K562 (cell line): ENCODE measurements at regions not wholly inside any gene's neighbourhood (a gene's known extent, or its start where the extent isn't known, plus 50 kb on each side); places are given as distances from the start of the nearest gene placed in this dataset.

Source experiments
- CBX3 ChIP-seq, 2 experiments: IDR thresholded peaks; 1 replicate in 1 of 2; 2 replicates in 1 of 2; pipeline ENCODE4 v1.6.1; 2012; ENCODE audit warnings: inconsistent platforms in 2 of 2, low read length in 2 of 2, borderline replicate concordance in 1 of 2, control low read depth in 1 of 2
- DACH1 ChIP-seq: fragments of 450-650 bp; IDR thresholded peaks from 2 replicates; pipeline ENCODE4 v1.6.1; 2018; ENCODE audit not compliant: partially characterized antibody
- ERF ChIP-seq: fragments of 450-650 bp; formaldehyde crosslinking; IDR thresholded peaks from 2 replicates; pipeline ENCODE4 v1.4.0; 2020; ENCODE audit warnings: mild to moderate bottlenecking, mixed read lengths
- ETV1 ChIP-seq: fragments of 450-650 bp; conservative IDR thresholded peaks from 2 replicates; pipeline ENCODE4 v1.6.1; 2016; ENCODE audit warnings: missing genetic modification characterization, control low read depth, low read depth, missing compliant biosample characterization
- HMBOX1 ChIP-seq: sonication (generic); IDR thresholded peaks from 2 replicates; pipeline ENCODE4 v1.6.1; 2016
- HMGXB4 ChIP-seq: sonication (generic); formaldehyde crosslinking; IDR thresholded peaks from 2 replicates; pipeline ENCODE4 v1.8.1; 2023; ENCODE audit warnings: mild to moderate bottlenecking, missing genetic modification reagents
- LARP7 ChIP-seq: fragments of 450-650 bp; IDR thresholded peaks from 2 replicates; pipeline ENCODE4 v1.6.1; 2016
- MLLT1 ChIP-seq, 2 experiments: fragments of 450-650 bp; IDR thresholded peaks; 2 replicates each; pipeline ENCODE4 v1.6.1; 2016
- RBM15 ChIP-seq: fragments of 200-400 bp; formaldehyde crosslinking; IDR thresholded peaks from 2 replicates; pipeline ENCODE4 v1.6.1; 2018; ENCODE audit warnings: mild to moderate bottlenecking, low read length, moderate library complexity; ENCODE audit not compliant: insufficient read depth
- RCOR1 ChIP-seq, 2 experiments: IDR thresholded peaks; 2 replicates each; pipeline ENCODE4 v1.6.1; 2012; ENCODE audit warnings: low read depth in 2 of 2, low read length in 2 of 2, borderline replicate concordance in 1 of 2, improper control_type of control experiment in 1 of 2
- SRSF7 ChIP-seq: fragments of 200-400 bp; formaldehyde crosslinking; optimal IDR thresholded peaks from 2 replicates; pipeline ENCODE3; 2017; ENCODE audit warnings: mild to moderate bottlenecking, low read depth, low read length
- ZBTB8A ChIP-seq: fragments of 450-650 bp; IDR thresholded peaks from 2 replicates; pipeline ENCODE4 v1.6.1; 2018; ENCODE audit warnings: mild to moderate bottlenecking, moderate library complexity; ENCODE audit not compliant: partially characterized antibody
- ZC3H4 ChIP-seq: sonication (generic); formaldehyde crosslinking; IDR thresholded peaks from 2 replicates; pipeline ENCODE4 v1.9.0; 2021; ENCODE audit warnings: missing genetic modification reagents, borderline replicate concordance
- ZFX ChIP-seq: sonication (generic); formaldehyde crosslinking; IDR thresholded peaks from 2 replicates; pipeline ENCODE4 v1.8.0; 2022; ENCODE audit warnings: mild to moderate bottlenecking, missing genetic modification reagents, moderate library complexity
- ZNF124 ChIP-seq: sonication (generic); formaldehyde crosslinking; IDR thresholded peaks from 2 replicates; pipeline ENCODE4 v1.8.1; 2022; ENCODE audit warnings: missing genetic modification reagents
- ZNF212 ChIP-seq: fragments of 450-650 bp; formaldehyde crosslinking; IDR thresholded peaks from 2 replicates; pipeline ENCODE4 v1.4.0; 2020; ENCODE audit warnings: mild to moderate bottlenecking
- ZNF436 ChIP-seq: fragments of 250-450, 450-650 bp; sonication (Bioruptor Pico); formaldehyde crosslinking; IDR thresholded peaks from 2 replicates; pipeline ENCODE4 v1.7.0; 2020; ENCODE audit warnings: mild to moderate bottlenecking
- ZNF551 ChIP-seq: fragments of 250-450 bp; sonication (Bioruptor Pico); IDR thresholded peaks from 2 replicates; pipeline ENCODE4 v1.5.0; 2021; ENCODE audit warnings: mild to moderate bottlenecking, moderate library complexity
- ZNF655 ChIP-seq: fragments of 250-450 bp; sonication (Bioruptor Pico); IDR thresholded peaks from 2 replicates; pipeline ENCODE4 v1.5.0; 2021
- TF ChIP-seq, protein P1 (sequence below): IDR thresholded peaks from 2 replicates; pipeline ENCODE4 v1.6.1; 2011; ENCODE audit warnings: borderline replicate concordance, low read depth, mild to moderate bottlenecking, moderate library complexity, low read length; ENCODE audit not compliant: insufficient read depth, poor library complexity, severe bottlenecking

DNA sequence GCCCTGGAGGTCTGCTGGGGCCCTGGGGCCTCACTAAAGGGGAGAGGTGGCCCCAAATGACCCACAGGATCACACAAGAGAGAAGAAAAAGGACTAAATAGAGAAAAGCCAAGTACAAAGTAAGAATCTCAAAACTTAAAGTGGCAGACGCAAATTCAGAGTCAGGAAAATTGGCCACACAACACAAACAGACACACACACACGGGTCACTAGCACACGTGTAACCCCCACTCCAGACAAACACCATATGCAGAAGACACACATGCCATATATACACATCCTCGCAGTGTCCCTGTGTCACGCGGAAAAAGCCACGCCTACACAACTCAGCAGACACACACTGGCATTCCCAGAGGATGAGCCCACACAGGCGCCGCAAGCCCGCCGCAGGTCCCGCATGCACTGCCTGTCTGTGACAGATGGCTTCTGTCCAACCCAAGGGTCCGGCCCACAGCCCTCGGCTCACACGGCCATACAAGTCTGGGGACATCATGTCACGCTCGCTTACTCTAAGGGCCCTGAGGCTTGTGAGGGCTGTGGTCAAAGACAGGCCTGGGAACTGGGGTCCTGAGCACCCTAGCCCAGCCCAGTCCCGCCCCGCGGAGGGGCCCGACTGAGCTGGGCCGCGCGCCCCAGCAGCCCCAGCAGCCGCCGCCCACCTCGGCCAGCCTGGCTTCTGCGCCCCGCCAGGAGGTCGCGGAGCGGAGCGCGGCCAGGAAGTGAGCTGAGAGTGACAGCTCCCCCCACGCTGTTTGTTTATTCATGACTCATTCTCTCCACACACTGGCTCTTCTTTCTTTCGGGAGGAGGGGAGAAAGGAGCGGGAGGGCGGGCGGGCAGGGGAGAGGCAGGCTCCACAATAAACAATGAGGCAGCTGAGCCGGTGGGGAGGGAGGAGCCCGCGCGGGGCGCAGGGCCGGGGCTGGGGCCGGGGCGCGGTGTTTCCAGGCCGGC lies 95.5 kb upstream of the ZMIZ1 start (continued):
- TF ChIP-seq MLLT1 (IDR thresholded peaks at IDR 0.05) (peak; percentile 83 to 87; a peak in 3 of 4 replicates), RCOR1 (IDR thresholded peaks at IDR 0.05; ENCODE audit: borderline replicate concordance in 1 of 2, low read depth in 2 of 2, low read length in 2 of 2) (peak in 1 of 2 experiments; percentile 80; a peak in 2 of 4 replicates), DACH1 (no peak), HMBOX1 (no peak), ZBTB8A (no peak), ZC3H4 (CRISPR knock-in tag) (no peak; the same call in 1 of the 2 replicates), LARP7 (no peak), RBM15 (no peak), ZNF124 (CRISPR knock-in tag) (no peak), ETV1 (tag) (no peak; the same call in 1 of the 2 replicates), ZFX (peak; percentile 73), ZNF551 (CRISPR knock-in tag) (no peak), ZNF436 (CRISPR knock-in tag) (no peak), HMGXB4 (no peak), CBX3 (IDR thresholded peaks at IDR 0.05; ENCODE audit: borderline replicate concordance in 1 of 2, low read length in 2 of 2) (no peak), ZNF655 (CRISPR knock-in tag) (no peak), ERF (peak; percentile 91; the same call in 1 of the 2 replicates), ZNF212 (CRISPR knock-in tag) (no peak; the same call in 1 of the 2 replicates), SRSF7 (no peak)
- TF ChIP-seq, protein P1, sequence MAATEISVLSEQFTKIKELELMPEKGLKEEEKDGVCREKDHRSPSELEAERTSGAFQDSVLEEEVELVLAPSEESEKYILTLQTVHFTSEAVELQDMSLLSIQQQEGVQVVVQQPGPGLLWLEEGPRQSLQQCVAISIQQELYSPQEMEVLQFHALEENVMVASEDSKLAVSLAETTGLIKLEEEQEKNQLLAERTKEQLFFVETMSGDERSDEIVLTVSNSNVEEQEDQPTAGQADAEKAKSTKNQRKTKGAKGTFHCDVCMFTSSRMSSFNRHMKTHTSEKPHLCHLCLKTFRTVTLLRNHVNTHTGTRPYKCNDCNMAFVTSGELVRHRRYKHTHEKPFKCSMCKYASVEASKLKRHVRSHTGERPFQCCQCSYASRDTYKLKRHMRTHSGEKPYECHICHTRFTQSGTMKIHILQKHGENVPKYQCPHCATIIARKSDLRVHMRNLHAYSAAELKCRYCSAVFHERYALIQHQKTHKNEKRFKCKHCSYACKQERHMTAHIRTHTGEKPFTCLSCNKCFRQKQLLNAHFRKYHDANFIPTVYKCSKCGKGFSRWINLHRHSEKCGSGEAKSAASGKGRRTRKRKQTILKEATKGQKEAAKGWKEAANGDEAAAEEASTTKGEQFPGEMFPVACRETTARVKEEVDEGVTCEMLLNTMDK = no peak
